Suppressor macrophage treated with lipopolysaccharide for 1 hour (primary cell): ENCODE measurements at regions not wholly inside any gene's neighbourhood (a gene's known extent, or its start where the extent isn't known, plus 50 kb on each side); places are given as distances from the start of the nearest gene placed in this dataset.
"Not testable (repeated sequence)": the region's sequence is repeated elsewhere in the genome, so short reads cannot be mapped to it uniquely, and the experiment has no call there.

Source experiments
- DNase-seq, 3 donors: peaks; one replicate each; pipeline ENCODE4 v3.0.0-alpha.2; 2020 to 2022

- no peak for DNase-seq
Measured at GRCh38 chr7:110529175-110529574, 561.8 kb upstream of the LRRN3 start.

- no peak for DNase-seq
Measured at GRCh38 chr7:110531186-110531585, 559.7 kb upstream of the LRRN3 start.

- no peak for DNase-seq
Measured at GRCh38 chr7:110534241-110534931, 556.5 kb upstream of the LRRN3 start.

GRCh38 chr7:110539216-110539615, 551.7 kb upstream of the LRRN3 start:
- DNase-seq: no peak

GRCh38 chr7:110541962-110542361, 549.0 kb upstream of the LRRN3 start:
- DNase-seq: no peak

- no peak for DNase-seq
Measured at GRCh38 chr7:110544194-110544593, 546.7 kb upstream of the LRRN3 start.

- DNase-seq: no peak
Measured at GRCh38 chr7:110548372-110548771, 542.6 kb upstream of the LRRN3 start.

GRCh38 chr7:110557136-110557535, 533.8 kb upstream of the LRRN3 start:
- no peak for DNase-seq

- not testable (repeated sequence) for DNase-seq
Measured at GRCh38 chr7:110563286-110563685, 527.6 kb upstream of the LRRN3 start.

- DNase-seq: no peak
Measured at GRCh38 chr7:110564246-110564645, 526.7 kb upstream of the LRRN3 start.

- no peak for DNase-seq
Measured at GRCh38 chr7:110568388-110568787, 522.5 kb upstream of the LRRN3 start.

GRCh38 chr7:110568932-110569331, 522.0 kb upstream of the LRRN3 start:
- no peak for DNase-seq

GRCh38 chr7:110569486-110570205, 521.3 kb upstream of the LRRN3 start:
- DNase-seq: no peak

- DNase-seq: no peak
Measured at GRCh38 chr7:110573862-110574528, 516.9 kb upstream of the LRRN3 start.

GRCh38 chr7:110587294-110587693, 503.6 kb upstream of the LRRN3 start:
- DNase-seq: no peak

GRCh38 chr7:110590415-110590814, 500.5 kb upstream of the LRRN3 start:
- DNase-seq: no peak

GRCh38 chr7:110591341-110591740, 499.6 kb upstream of the LRRN3 start:
- no peak for DNase-seq

GRCh38 chr7:110592557-110592956, 498.4 kb upstream of the LRRN3 start:
- no peak for DNase-seq

- DNase-seq: no peak
Measured at GRCh38 chr7:110593355-110593754, 497.6 kb upstream of the LRRN3 start.

- DNase-seq: no peak
Measured at GRCh38 chr7:110595694-110596093, 495.2 kb upstream of the LRRN3 start.

- DNase-seq: no peak
Measured at GRCh38 chr7:110600956-110601355, 490.0 kb upstream of the LRRN3 start.

GRCh38 chr7:110601710-110602109, 489.2 kb upstream of the LRRN3 start:
- DNase-seq: no peak

- no peak for DNase-seq
Measured at GRCh38 chr7:110604206-110604605, 486.7 kb upstream of the LRRN3 start.

- no peak for DNase-seq
Measured at GRCh38 chr7:110604885-110605284, 486.0 kb upstream of the LRRN3 start.
